Immature natural killer cell (primary cell): ENCODE measurements at regions not wholly inside any gene's neighbourhood (a gene's known extent, or its start where the extent isn't known, plus 50 kb on each side); places are given as distances from the start of the nearest gene placed in this dataset.
A peak's percentile ranks its signal among the peaks of the same experiment; 100 is the strongest.
"Not testable (repeated sequence)": the region's sequence is repeated elsewhere in the genome, so short reads cannot be mapped to it uniquely, and the experiment has no call there.

Experiments used
- DNase-seq, 3 donors: peaks; one replicate each; pipeline ENCODE4 v3.0.0; 2022; ENCODE audit warnings: mixed read lengths in 1 of 3
- H3K27ac Mint-ChIP-seq, 6 donors: one replicate each; pipeline ENCODE4 v1.8.0; 2020; ENCODE audit warnings: mixed read lengths in 6 of 6, mild to moderate bottlenecking in 5 of 6, inconsistent platforms in 4 of 6, moderate library complexity in 3 of 6
- H3K27me3 Mint-ChIP-seq, 3 donors: one replicate each; pipeline ENCODE4 v1.8.0; 2020 to 2021; ENCODE audit warnings: low read depth in 3 of 3, mild to moderate bottlenecking in 3 of 3, mixed read lengths in 3 of 3, moderate library complexity in 3 of 3, inconsistent platforms in 1 of 3
- H3K36me3 Mint-ChIP-seq, 3 donors: one replicate each; pipeline ENCODE4 v1.8.0; 2020; ENCODE audit warnings: mixed read lengths in 3 of 3, inconsistent platforms in 2 of 3, mild to moderate bottlenecking in 2 of 3
- H3K4me1 Mint-ChIP-seq, 2 donors: one replicate each; pipeline ENCODE4 v1.8.0; 2020; ENCODE audit warnings: inconsistent platforms in 2 of 2, mild to moderate bottlenecking in 2 of 2, mixed read lengths in 2 of 2, moderate library complexity in 1 of 2
- H3K4me3 Mint-ChIP-seq, 5 donors: one replicate each; pipeline ENCODE4 v1.8.0; 2020; ENCODE audit warnings: mild to moderate bottlenecking in 5 of 5, mixed read lengths in 5 of 5, inconsistent platforms in 3 of 5, moderate library complexity in 3 of 5
- H3K9me3 Mint-ChIP-seq, 6 donors: one replicate each; pipeline ENCODE4 v1.8.0; 2020; ENCODE audit warnings: mild to moderate bottlenecking in 6 of 6, mixed read lengths in 6 of 6, inconsistent platforms in 4 of 6, moderate library complexity in 3 of 6

DNA sequence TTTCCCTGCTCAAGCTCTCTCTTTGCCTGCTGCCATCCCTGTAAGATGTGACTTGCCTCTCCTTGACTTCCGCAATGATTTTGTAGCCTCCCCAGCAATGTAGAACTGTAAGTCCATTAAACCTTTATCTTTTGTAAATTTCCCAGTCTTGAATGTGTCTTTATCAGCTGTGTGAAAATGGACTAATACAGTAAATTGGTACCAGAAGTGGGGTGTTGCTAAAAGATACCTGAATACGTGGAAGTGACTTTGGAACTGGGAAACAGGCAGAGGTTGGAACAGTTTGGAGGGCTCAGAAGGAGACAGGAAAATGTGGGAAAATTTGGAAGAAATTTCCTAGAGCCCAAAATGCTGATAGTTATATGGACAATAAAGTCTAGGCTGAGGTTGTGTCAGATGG, 184.6 kb upstream of the EEF2KMT start:
- H3K27ac Mint-ChIP-seq, H3K4me1 Mint-ChIP-seq: not testable (repeated sequence)
- H3K9me3 Mint-ChIP-seq: peaks cover 11 to 35% (median 21%) of the 10 kb centered on the region in 6 donors

DNA sequence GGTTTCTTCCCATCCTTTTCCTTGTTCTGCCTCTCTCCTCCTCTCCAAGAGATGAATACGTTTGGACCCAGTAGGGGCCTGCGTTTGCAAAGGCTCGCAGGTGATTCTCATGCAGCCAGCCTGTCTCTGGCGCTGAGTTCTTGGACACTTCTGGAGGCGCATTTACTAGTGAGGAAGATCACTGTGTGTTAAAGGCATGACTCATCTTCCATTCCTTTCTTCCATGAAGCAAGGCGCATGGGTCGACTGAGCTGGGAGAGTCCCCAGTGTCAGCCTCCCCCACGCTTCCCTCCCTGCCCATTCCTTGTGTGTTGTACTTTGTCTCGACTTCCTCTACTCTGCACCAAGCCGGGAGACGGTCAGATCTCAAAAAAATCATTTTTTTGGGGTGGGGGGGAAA, 159.9 kb upstream of the EEF2KMT start:
- H3K27me3 Mint-ChIP-seq: peaks cover 3 to 7% (median 4%) of the 10 kb centered on the region in 3 donors
- H3K36me3 Mint-ChIP-seq: no peaks in the 10 kb centered on the region
- H3K4me1 Mint-ChIP-seq: no peaks in the 10 kb centered on the region
- no peak overlapping the region for H3K4me3 Mint-ChIP-seq
- H3K9me3 Mint-ChIP-seq: no peaks in the 10 kb centered on the region
- no peak overlapping the region for H3K27ac Mint-ChIP-seq
- no peak for DNase-seq

More for the DNA sequence above, 184.6 kb upstream of the EEF2KMT start:
- H3K27me3 Mint-ChIP-seq: peaks cover 6 to 11% (median 7%) of the 10 kb centered on the region in 3 donors
- not testable (repeated sequence) for DNase-seq, H3K4me3 Mint-ChIP-seq, H3K36me3 Mint-ChIP-seq

DNA sequence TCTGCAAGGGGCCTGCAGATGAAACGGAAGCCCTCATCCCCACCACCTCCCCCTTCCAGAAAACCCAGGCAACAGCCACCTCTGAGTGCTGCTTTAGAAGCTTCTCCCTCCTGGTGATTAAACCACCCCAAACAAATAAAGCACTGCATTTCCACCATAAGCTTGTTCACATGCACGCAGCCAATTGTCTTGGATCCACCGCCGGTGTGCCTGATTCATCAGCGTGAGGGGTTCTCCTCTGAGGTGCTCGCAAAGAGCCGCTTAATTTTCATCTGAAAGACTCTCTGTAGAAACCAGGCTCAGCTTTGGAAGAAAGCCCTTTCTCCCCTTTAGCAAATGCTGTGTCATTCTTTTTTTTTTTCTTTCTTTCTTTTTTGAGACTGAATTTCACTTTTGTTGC, 155.2 kb upstream of the EEF2KMT start:
- H3K27ac Mint-ChIP-seq: no peak overlapping the region
- no peaks in the 10 kb centered on the region for H3K36me3 Mint-ChIP-seq
- no peaks in the 10 kb centered on the region for H3K9me3 Mint-ChIP-seq
- no peak overlapping the region for H3K4me3 Mint-ChIP-seq
- H3K4me1 Mint-ChIP-seq: no peaks in the 10 kb centered on the region
- DNase-seq: no peak
- H3K27me3 Mint-ChIP-seq: peaks cover 4 to 11% (median 5%) of the 10 kb centered on the region in 3 donors

DNA sequence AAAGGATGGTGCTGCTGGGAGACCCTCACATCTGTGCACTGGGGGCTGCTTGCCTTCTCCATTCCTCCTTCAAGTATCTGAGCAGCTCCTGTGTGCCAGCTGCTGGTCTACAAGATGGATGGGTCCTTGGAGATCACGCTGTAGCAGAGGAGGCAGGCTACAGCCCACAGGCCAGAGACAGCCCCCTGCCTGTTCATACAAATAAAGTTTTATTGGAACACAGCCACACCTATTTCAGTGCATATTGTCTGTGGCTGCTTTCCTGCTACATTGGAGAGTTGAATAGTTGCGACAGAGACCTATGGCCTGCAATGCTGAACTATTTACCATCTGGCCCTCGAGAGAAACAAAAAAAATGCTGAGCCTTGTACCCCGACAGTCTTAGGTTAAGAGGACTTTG, 149.8 kb upstream of the EEF2KMT start:
- not testable (repeated sequence) for H3K36me3 Mint-ChIP-seq, H3K9me3 Mint-ChIP-seq, DNase-seq, H3K4me1 Mint-ChIP-seq, H3K27ac Mint-ChIP-seq, H3K27me3 Mint-ChIP-seq, H3K4me3 Mint-ChIP-seq

DNA sequence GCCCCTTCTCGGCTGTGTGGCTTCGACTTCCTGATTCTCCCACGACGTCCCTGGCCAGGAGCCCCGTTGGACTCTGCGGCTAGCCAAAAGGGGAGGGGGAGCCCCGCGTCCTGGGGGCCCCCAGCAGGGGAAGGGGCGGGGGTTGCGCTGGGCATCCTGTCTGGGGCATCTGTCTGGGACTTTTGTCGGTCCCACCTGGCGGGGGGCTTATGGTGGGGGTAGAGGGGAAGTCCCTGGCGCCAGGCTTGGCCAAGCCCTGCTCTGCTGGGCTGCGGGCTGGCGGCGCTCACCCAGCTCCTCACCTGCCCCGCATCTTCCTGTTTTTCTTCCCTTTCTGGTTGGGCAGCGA, 142.7 kb upstream of the EEF2KMT start:
- H3K4me1 Mint-ChIP-seq, H3K36me3 Mint-ChIP-seq, H3K9me3 Mint-ChIP-seq, DNase-seq, H3K27ac Mint-ChIP-seq, H3K4me3 Mint-ChIP-seq: not testable (repeated sequence)
- peaks cover 0 to 12% (median 7%) of the 10 kb centered on the region in 3 donors for H3K27me3 Mint-ChIP-seq

DNA sequence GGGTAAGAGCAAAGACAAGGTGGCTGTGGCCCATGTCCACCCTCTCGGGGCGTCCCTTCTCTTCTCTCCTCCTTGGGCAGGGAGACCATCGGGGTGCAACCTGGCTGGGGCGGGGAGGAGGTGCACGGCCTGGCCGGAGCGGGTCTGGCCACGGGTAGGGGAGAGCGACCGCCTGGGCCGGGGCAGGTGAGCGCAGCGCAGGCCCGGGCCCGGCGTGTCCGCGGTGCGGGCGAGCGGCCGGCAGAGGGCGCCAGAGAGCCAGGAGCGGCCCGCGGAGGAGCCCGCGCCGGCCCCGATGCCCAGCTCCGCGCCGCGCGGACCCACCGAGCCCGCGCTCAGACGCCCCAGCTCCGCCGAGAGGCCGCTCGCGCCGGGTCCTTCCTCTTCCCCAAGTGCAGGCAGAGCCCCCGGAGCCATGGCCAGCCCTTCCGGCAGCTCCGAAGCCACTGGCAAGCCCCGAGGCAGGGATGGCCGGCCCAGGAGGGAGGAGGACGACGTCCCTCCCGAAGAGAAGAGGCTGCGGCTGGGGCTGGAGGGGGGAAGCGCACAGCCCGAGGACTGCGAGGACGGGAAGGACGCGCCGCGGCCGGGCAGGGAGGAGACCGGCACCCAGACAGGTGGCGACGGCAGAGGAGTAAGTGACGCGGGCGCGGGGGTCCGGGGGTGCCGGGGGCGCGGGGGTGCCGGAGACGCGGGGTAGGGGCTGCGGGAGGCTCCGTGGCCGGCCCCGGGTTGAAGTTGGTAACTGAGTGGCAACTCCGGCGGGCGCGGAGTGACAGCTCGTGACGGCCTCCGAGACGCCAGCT, 142.1 kb upstream of the EEF2KMT start:
- Mint-ChIP-seq H3K27me3 (peaks cover 1 to 12% (median 7%) of the 10 kb centered on the region in 3 donors), H3K4me3 (peak overlapping the region; percentile 2 to 75 (median 71))
- DNase-seq: peak; percentile 28 to 58 (median 52)
- H3K27ac Mint-ChIP-seq, H3K4me1 Mint-ChIP-seq, H3K9me3 Mint-ChIP-seq, H3K36me3 Mint-ChIP-seq: not testable (repeated sequence)

DNA sequence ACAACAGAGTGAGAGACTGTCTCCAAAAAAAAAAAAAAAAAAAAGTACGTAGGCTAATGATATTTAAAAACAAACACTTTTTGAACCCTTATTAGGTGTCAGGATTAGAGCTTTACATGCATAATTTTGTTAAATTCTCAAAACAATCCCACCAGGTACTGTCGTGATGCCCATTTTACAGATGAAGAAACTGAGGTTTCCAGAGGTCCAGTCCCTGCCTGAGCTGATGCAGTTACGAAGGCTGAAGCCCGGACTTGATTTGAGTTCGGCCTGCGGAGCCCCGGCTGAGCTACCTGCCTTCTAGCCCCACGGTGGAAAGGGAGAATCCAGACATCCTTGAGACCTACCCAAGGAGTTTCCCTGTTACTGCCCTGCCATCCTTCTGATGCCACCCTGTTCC, 137.5 kb upstream of the EEF2KMT start:
- no peak overlapping the region for H3K4me3 Mint-ChIP-seq
- H3K36me3 Mint-ChIP-seq: no peaks in the 10 kb centered on the region
- H3K4me1 Mint-ChIP-seq: peaks cover 0 to 4% of the 10 kb centered on the region in 2 donors
- DNase-seq: no peak
- H3K27ac Mint-ChIP-seq: no peak overlapping the region
- H3K9me3 Mint-ChIP-seq: no peaks in the 10 kb centered on the region
- peaks cover 1 to 12% (median 8%) of the 10 kb centered on the region in 3 donors for H3K27me3 Mint-ChIP-seq

DNA sequence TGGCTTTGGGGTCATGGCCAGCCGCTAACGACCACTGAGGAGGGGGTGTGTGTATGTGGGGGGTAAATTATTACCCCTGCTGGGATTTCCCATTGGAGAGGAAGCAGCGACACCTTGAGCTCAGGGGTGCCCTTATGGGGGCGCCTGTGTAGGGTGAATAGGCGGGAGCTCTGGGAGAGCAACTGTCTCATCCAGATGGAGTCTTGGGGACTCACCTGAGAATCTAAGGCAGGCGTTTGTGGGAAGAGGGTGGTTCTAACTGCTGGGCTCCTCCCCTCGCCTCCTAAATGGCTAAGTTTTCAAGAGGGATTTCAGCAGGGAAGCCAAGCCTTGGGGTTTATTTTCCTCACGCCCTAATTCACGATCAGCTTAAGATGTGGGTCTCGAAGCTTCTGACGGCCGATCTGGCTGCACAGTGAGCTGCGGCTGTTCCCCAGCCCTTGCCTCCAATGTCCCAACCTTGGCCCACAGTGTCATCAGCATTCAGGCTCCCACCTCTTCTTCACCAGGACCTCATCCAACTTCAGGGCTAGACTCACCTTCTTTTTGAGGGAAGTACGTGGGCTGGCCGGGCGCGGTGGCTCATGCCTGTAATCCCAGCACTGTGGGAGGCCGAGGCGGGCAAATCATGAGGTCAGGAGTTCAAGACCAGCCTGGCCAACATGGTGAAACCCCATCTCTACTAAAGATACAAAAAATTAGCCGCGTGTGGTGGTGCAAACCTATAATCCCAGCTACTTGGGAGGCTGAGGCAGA, 136.9 kb upstream of the EEF2KMT start:
- peaks cover 0 to 4% of the 10 kb centered on the region in 2 donors for H3K4me1 Mint-ChIP-seq
- no peaks in the 10 kb centered on the region for H3K9me3 Mint-ChIP-seq
- H3K36me3 Mint-ChIP-seq: no peaks in the 10 kb centered on the region
- no peak overlapping the region for H3K4me3 Mint-ChIP-seq
- H3K27me3 Mint-ChIP-seq: peaks cover 2 to 15% (median 8%) of the 10 kb centered on the region in 3 donors
- DNase-seq: no peak
- H3K27ac Mint-ChIP-seq: no peak overlapping the region

DNA sequence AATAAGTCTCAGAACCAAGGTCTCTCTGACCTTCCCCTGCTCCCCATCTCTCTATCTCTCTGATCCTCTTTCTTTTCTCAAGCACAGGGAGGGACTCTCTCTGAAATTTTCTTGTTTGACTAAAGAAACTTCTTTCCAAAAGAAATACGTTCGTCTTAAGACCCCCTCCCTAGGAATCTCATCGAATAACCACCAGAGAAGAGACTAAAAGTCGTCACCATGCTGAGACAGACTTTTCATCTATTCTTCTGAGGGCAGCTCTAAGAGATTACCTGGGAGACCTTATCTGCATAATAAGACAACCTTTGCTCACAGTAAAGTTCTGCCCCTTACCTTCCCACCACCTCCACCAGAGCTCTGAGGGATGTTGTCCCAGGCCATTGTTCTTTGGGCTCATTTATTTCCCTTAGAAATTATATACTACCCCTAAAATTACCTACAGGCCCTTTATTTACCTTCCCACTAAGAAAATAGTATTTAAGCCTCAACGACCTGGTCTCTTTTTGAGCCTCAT, 133.7 kb upstream of the EEF2KMT start:
- H3K27me3 Mint-ChIP-seq: peaks cover 7 to 12% (median 8%) of the 10 kb centered on the region in 3 donors
- H3K4me1 Mint-ChIP-seq: no peaks in the 10 kb centered on the region
- no peak overlapping the region for H3K4me3 Mint-ChIP-seq
- no peaks in the 10 kb centered on the region for H3K9me3 Mint-ChIP-seq
- no peak overlapping the region for H3K27ac Mint-ChIP-seq
- DNase-seq: no peak
- H3K36me3 Mint-ChIP-seq: no peaks in the 10 kb centered on the region

DNA sequence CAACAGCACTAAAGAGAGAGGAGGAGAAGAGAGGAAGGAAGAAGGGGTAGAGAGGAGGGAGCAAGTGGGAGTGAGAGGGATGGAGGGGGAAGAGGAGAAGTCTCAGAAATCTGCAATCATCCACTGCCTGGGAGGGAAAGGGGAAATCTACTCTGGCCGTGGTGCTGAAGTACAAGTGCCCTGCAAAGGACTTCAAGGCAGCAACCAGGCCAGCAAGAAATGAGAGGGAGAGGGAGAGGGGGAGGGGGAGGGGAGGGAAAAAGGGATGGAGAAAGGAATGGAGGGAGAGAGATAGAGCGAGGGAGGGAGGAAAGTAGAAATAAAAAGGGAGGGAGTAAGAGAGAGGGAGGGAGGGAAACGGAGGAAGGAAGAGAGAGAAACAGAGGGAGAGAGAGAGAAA, 130.8 kb upstream of the EEF2KMT start:
- DNase-seq: no peak
- H3K4me1 Mint-ChIP-seq: no peaks in the 10 kb centered on the region
- peaks cover 6 to 11% (median 11%) of the 10 kb centered on the region in 3 donors for H3K27me3 Mint-ChIP-seq
- no peaks in the 10 kb centered on the region for H3K36me3 Mint-ChIP-seq
- no peak overlapping the region for H3K27ac Mint-ChIP-seq
- no peak overlapping the region for H3K4me3 Mint-ChIP-seq
- no peaks in the 10 kb centered on the region for H3K9me3 Mint-ChIP-seq

DNA sequence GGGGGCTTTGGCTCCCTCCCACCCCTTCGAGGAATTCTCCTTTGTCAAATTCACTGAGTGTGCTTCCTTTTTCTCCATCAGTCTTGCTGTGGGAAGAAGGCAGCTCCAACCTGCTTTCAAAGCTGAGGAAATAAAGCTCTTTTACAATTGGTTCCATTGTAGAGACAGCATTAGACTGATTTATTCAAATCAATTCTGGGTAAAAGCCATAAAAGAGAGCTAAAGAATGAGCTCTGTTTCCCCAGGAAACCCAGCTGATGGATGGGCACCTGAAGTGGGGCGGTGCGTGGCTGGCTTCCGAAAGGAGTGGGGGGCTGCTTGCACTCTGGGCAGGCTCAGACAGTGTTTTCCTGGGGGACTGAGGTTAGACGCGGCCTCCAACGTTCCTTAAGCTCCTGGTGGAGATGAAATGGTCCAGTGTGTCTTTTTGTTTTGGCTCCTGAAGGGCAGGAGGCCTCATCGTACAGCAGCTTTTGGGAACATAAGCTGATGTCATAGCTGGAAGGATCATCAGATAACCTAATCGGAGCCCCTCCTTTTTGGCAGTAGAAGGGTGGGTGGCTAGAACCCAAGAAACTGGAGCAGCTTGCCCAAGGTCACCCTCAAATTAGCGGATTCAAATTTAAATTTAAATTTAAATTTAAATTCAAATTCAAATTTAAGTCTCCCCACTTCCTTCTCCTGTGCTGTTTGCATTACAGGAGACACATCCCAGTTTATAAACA, 128.5 kb upstream of the EEF2KMT start:
- Mint-ChIP-seq H3K4me1 (no peaks in the 10 kb centered on the region), H3K36me3 (no peaks in the 10 kb centered on the region), H3K27me3 (peaks cover 6 to 11% (median 6%) of the 10 kb centered on the region in 3 donors), H3K4me3 (no peak overlapping the region), H3K9me3 (no peaks in the 10 kb centered on the region), H3K27ac (no peak overlapping the region)
- no peak for DNase-seq

DNA sequence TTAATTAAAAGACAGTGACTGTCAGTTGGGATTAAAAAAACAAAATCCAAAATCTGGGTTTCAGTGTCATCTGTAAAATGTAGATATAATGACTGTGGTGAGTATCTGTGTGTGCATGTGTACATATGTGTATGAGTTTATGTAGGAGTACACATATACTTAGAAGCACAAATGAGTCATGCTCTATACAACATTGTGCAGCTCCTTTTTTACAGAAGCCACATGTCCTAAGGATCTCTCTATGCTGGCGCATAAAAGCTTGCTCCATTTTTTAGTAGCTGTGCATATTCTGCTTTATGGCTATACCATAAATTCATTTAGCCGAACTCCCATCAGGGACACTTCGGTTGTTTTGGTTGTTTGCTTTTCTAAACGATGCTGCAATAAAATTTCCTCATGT, 125.2 kb upstream of the EEF2KMT start:
- no peak for DNase-seq
- Mint-ChIP-seq H3K27me3 (peaks cover 1 to 10% (median 2%) of the 10 kb centered on the region in 3 donors), H3K4me3 (no peak overlapping the region), H3K36me3 (no peaks in the 10 kb centered on the region), H3K4me1 (no peaks in the 10 kb centered on the region), H3K27ac (no peak overlapping the region), H3K9me3 (no peaks in the 10 kb centered on the region)

DNA sequence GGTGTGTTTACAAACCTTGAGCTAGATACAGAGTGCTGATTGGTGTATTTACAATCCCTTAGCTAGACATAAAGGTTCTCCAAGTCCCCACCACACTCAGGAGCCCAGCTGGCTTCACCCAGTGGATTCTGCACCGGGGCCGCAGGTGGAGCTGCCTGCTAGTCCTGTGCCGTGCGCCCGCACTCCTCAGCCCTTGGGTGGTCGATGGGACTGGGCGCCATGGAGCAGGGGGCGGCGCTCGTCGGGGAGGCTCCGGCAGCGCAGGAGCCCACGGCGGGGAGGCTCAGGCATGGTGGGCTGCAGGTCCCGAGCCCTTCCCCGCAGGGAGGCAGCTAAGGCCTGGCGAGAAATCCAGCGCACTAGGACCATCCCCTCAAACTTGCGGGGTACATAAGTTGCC, 124.2 kb upstream of the EEF2KMT start:
- not testable (repeated sequence) for H3K36me3 Mint-ChIP-seq, DNase-seq, H3K9me3 Mint-ChIP-seq, H3K27ac Mint-ChIP-seq, H3K4me3 Mint-ChIP-seq, H3K4me1 Mint-ChIP-seq
- H3K27me3 Mint-ChIP-seq: peaks cover 0 to 14% (median 5%) of the 10 kb centered on the region in 3 donors

DNA sequence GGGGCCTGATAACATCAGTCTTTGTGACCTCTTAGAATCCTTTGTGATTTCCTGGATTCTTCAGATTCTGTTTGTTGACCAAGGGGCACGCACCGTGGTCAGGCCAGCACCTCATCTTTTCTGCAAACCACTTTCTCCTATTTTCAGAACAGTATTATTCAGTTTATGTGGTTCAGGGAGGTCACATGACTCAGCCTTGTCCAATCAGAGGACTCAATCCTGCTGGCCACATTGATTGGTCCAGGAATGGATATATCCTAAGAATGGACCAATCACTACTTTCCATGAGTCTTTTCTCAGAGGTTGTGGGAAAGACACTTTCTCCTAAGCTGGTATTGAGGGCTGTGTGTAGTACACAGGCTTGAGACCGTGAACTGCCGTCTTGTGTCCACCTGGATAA, 123.1 kb upstream of the EEF2KMT start:
- H3K9me3 Mint-ChIP-seq: no peaks in the 10 kb centered on the region
- H3K4me1 Mint-ChIP-seq: no peaks in the 10 kb centered on the region
- no peak for DNase-seq
- H3K27ac Mint-ChIP-seq: no peak overlapping the region
- no peak overlapping the region for H3K4me3 Mint-ChIP-seq
- no peaks in the 10 kb centered on the region for H3K36me3 Mint-ChIP-seq
- peaks cover 0 to 16% (median 3%) of the 10 kb centered on the region in 3 donors for H3K27me3 Mint-ChIP-seq
